ENCODE measurements at regions not wholly inside any gene's neighbourhood (a gene's known extent, or its start where the extent isn't known, plus 50 kb on each side); places are given as distances from the start of the nearest gene placed in this dataset.

DNA sequence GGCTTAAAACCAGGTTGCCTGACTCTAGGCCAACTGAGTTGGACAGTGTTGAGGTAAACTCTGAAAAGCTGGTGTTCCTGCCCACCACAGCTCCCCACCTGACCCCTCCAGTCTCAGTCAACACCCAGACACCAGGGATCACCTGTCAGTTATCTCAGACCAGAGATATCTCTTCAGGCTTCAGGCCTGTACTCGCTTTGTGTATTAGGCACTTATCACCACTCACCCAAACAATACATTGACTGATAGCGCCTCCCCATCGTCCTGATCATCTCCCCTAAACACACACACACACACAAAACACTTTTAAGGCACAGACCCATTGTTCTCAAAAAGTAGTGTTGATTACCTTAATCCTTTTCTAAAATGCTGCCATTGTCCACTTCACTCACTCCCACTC is 111.5 kb downstream of the PLCE1 start:
- no peak for DNase-seq (ENCODE audit: insufficient read length, low spot score)
- no peak for FAIRE-seq
- TF ChIP-seq, protein P1, sequence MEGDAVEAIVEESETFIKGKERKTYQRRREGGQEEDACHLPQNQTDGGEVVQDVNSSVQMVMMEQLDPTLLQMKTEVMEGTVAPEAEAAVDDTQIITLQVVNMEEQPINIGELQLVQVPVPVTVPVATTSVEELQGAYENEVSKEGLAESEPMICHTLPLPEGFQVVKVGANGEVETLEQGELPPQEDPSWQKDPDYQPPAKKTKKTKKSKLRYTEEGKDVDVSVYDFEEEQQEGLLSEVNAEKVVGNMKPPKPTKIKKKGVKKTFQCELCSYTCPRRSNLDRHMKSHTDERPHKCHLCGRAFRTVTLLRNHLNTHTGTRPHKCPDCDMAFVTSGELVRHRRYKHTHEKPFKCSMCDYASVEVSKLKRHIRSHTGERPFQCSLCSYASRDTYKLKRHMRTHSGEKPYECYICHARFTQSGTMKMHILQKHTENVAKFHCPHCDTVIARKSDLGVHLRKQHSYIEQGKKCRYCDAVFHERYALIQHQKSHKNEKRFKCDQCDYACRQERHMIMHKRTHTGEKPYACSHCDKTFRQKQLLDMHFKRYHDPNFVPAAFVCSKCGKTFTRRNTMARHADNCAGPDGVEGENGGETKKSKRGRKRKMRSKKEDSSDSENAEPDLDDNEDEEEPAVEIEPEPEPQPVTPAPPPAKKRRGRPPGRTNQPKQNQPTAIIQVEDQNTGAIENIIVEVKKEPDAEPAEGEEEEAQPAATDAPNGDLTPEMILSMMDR (IDR thresholded peaks at IDR 0.05; ENCODE audit: insufficient read depth, missing control alignments) = no peak

DNA sequence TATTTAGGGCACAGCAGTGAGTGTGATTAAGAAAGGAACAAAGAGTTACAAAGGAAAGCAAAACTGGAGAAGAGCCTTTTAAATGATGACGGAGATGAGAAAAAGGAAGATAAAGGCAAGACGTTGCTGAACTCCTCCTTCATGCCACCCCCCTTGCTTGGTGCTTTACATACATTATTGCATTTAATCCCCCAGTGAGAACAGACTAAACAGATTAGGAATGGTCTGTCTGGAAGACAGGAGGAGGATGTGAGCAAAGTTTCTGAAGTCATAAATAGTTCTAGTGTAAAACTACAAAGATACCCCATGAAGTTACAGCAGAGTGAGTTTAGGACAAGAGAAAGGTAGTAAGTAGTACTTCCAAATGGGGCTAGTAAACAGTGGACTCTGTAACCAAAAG is 113.5 kb downstream of the PLCE1 start:
- FAIRE-seq = peak; percentile 77
- no peak for DNase-seq (ENCODE audit: insufficient read length, low spot score)
- TF ChIP-seq, protein P1 (IDR thresholded peaks at IDR 0.05; ENCODE audit: insufficient read depth, missing control alignments) = no peak

DNA sequence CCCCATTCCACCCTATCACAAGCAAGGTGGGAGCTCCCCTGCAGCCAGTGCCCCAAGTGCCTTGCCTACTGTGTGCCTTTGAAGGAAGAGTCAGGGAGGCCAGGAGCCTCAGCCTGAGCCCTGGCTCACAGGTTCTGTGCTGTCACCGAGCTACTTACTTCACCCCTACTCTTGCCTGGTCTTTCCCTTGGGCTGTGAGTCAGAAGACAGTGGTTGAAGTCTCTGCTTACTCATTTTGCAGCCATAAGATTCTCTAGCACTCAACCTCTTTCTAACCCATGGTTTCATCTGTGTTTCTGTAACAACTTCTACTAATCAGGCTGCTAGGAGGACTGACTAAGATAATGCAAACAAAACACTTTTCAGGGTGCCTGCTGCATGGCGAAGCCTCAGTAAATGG is 114.5 kb downstream of the PLCE1 start:
- FAIRE-seq (no peak), DNase-seq (ENCODE audit: insufficient read length, low spot score) (no peak)
- TF ChIP-seq, protein P1 (IDR thresholded peaks at IDR 0.05; ENCODE audit: insufficient read depth, missing control alignments) = no peak

DNA sequence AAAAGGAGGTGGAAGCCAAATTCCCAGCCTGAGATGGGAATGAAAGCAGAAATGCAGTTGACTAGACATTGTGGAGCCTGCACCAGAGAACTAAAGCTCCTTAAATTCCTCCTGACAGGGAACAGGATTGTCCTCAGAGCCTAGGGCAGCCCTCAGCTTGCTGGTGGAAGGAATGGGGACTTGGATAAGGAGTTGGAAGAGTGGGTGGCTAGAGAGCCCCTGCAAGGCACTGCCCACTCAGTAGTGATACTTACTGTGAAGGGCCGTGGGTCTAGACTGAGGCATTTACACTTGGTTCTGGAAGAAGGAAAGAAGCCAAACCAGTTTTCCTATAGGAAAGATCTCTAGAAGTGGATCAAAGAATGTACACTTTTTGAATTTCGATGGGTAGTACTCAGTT is 117.6 kb downstream of the PLCE1 start:
- TF ChIP-seq, protein P1 (IDR thresholded peaks at IDR 0.05; ENCODE audit: insufficient read depth, missing control alignments) = no peak
- DNase-seq (ENCODE audit: insufficient read length, low spot score) (no peak), FAIRE-seq (no peak)

DNA sequence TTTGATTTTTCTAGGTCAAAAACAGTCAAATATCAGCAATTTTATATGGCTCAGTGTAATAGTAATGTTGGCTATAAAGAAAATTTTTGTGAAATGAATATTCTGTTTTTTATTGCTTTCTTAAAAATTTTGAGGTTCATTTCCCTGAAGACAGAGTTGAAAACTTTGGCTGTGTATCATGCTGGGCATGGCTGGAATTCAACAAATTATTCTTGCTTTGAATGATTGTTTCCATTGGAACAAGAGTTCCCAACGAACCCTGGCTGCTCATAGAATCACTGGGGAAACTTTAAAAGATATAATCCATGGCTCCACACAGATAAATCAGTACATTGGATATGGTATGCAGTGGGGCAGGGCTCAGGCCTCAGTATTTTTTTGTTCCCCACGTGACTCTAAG is 118.6 kb downstream of the PLCE1 start:
- TF ChIP-seq, protein P1 (IDR thresholded peaks at IDR 0.05; ENCODE audit: insufficient read depth, missing control alignments) = no peak
- DNase-seq (ENCODE audit: insufficient read length, low spot score) = no peak
- FAIRE-seq = no peak

DNA sequence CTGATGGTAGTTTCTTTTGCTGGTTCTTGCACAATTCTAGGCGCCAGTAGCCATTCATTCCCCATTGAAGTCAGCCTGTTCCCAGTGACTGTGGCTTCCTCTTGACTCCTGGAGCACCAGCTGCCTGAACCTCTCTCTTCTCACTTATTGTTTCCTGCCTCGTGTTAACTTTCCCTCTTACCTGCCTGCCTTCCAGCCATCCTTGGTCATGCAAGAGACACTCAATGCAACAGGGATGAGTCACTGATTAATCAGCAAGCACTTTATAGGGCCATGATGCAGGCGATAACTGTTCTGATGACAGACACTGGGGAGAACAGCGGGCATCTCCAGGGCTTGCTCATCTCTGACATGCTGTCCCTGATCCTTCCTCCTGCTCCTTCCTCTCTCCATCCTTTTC is 122.0 kb downstream of the PLCE1 start:
- FAIRE-seq (no peak), DNase-seq (ENCODE audit: insufficient read length, low spot score) (no peak)
- TF ChIP-seq, protein P1 (IDR thresholded peaks at IDR 0.05; ENCODE audit: insufficient read depth, missing control alignments) = no peak

DNA sequence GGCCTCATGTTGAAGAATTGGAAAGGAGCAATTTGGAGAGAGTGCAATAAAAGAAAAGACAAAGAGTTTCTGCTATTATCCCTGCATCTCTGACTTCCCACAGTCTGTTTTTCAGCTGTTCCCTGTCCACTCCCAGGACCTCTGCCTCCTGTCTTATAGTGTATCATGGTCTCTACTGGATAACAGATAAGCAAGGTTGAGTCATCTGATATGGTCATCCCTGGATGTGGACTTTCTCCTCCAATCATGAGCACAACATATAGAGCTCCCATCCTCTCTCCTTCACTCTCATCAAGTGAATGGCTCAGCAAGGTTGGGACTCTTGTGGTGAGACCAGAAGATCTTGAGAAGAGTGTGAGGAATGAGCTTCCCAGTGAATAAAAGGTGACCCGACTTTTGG is 123.1 kb downstream of the PLCE1 start:
- TF ChIP-seq, protein P1 (IDR thresholded peaks at IDR 0.05; ENCODE audit: insufficient read depth, missing control alignments) = no peak
- DNase-seq (ENCODE audit: insufficient read length, low spot score) (no peak), FAIRE-seq (no peak)
